Activated effector memory CD4-positive, alpha-beta T cell treated with anti-CD3 and anti-CD28 coated beads, Interleukin-2, amount 50 U/mL, for 16 hours (primary cell): ENCODE measurements at regions not wholly inside any gene's neighbourhood (a gene's known extent, or its start where the extent isn't known, plus 50 kb on each side); places are given as distances from the start of the nearest gene placed in this dataset.
"Not testable (repeated sequence)": the region's sequence is repeated elsewhere in the genome, so short reads cannot be mapped to it uniquely, and the experiment has no call there.

ENCODE experiments used
- DNase-seq: peaks from one replicate; pipeline ENCODE4 v3.0.0-alpha.2; 2020

DNA sequence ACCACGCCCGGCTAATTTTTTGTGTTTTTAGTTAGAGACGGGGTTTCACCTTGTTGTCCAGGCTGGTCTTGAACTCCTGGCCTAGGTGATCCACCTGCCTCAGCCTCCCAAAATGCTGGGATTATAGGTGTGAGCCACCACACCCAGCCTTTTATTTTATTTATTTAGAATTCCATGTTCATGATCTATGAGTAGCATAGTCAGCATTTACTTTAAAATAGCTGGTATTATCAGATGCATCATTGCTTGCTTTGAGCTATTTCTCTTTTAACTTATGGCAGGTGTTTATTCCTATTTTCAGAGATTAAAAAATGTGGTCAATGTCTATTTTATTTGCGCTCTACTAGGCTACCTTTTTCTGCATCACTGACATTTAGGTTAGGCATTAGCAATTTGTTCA, 152.0 kb downstream of the UTRN start:
- no peak for DNase-seq

DNA sequence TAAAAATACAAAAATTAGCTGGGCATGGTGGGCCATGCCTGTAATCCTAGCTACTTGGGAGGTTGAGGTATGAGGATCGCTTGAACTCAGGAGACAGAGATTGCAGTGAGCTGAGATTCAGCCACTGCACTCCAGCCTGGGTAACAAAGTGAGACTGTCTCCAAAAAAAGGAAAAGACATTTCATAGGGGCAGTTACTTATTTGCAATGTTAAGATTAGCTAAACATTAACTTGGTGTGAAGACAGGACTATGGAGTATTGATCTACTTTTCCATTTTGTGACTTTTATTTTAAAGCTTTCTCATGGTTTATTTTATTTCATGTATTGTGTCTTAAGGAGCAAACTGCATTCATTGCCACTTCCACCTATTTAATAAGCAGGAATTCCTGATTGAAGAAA, 153.0 kb downstream of the UTRN start:
- DNase-seq: no peak

DNA sequence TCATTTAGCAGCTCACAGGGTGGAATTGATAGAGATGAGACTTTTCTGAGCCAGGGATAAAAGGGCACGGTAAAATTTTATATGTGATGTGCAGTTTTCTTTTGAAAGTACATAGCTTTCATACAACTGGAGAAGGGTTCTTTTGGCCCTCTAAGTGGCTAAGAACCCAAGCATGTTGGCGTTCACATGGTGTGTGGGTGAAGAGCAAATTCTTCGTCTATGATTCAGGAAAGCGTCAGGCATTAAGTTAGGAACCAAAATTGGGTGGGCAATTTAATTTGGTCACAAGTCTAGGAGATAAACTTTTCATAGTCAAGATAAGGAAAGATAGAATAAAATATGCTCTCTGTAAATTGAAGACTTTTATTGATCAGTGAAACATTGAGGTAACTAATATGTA, 153.9 kb downstream of the UTRN start:
- no peak for DNase-seq

DNA sequence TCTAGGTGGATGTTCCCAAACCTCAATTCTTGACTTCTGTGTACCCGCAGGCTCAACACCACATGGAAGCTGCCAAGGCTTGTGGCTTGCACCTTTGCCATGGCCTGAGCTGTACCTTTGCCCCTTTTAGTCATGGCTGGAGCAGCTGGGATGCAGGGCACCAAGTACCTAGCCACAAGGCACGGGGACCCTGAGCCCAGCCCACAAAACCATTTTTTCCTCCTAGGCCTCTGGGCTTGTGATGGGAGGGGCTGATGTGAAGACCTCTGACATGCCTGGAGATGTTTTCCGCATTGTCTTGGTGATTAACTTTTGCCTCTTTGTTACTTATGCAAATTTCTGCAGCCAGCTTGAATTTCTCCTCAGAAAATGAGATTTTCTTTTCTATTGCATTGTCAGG, 156.7 kb downstream of the UTRN start:
- not testable (repeated sequence) for DNase-seq

DNA sequence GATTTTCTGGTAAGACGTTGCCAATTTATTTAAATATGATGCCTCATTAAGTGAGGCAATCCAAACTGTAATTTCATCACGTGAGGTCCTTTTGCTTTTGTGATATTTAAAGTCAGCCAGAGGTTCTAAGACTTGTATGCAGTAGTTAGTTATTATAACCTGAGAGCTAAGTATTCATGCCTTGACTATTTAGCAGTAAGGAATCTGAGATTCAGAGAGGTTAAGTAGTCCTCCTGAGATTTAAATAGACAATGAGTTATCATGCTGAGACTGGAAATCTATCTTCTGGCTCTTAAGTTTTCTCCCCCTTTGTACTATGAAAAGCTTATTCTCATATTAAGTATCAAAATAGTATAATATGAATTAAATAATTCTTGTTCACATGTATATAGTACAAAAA, 158.0 kb downstream of the UTRN start:
- DNase-seq: no peak

DNA sequence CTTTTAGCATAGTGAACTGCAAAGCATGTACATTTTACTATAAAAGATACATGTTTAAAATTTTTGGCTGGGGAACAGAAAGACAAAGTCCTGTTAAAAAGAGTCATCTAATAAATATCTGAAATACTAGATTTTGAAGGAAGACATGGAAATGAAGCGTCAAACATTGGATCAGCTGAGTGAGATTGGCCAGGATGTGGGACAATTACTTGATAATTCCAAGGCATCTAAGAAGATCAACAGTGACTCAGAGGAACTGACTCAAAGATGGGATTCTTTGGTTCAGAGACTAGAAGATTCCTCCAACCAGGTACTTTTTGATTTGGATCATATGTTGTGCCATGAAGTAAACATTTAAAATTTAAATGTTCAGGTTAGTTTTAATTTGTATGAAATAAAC, 162.3 kb downstream of the UTRN start:
- no peak for DNase-seq

DNA sequence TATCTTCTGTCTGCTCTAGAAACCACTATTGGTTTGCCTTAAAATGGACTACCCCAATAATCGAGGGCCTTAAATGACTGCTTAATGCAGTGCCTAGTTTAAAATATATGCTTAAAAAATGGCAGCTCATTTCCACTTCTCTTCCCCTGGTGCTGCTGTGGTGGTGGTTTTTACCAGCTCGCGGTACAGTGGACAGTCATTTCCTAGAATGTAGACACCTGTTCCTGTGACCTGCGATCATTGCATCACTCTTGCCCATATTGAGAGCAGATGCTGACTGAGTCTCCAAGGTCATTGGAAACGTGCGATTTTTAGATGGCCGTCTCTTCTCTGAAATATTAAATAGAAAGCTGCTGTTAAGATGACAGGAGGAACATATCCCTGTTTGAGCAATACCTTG, 164.1 kb downstream of the UTRN start:
- no peak for DNase-seq

DNA sequence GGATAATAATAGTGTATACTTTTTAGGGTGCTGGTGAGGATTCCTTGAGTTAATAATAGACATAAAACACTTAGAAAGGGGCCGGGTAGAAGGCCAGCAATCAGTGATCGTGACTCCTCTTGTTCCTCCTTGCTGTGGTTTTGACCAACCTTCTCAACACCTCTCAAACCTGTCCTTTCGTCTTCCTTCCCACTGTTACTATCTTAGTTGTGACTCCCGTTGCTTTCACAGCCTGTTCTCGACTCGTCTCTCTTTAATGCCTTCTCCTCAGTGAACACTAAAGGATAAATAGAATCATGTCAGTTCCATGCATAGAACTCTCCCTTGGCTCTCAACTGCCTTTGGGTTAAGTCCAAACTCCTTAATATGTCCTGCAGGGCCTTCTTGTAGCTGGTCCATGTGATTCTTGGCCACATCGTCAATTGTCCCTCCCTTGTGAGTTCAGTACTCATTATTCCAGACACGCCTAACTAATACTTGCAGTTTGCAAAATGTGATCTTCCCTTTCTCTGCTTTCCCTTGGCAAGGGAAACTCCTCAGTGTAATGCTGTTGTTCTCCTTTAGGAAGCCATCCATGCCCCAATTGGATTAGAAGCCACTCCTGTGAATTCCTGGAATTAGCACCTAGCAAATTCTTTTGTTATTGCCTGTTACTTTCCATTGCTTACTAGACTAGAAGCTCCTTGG, 164.9 kb downstream of the UTRN start:
- no peak for DNase-seq

DNA sequence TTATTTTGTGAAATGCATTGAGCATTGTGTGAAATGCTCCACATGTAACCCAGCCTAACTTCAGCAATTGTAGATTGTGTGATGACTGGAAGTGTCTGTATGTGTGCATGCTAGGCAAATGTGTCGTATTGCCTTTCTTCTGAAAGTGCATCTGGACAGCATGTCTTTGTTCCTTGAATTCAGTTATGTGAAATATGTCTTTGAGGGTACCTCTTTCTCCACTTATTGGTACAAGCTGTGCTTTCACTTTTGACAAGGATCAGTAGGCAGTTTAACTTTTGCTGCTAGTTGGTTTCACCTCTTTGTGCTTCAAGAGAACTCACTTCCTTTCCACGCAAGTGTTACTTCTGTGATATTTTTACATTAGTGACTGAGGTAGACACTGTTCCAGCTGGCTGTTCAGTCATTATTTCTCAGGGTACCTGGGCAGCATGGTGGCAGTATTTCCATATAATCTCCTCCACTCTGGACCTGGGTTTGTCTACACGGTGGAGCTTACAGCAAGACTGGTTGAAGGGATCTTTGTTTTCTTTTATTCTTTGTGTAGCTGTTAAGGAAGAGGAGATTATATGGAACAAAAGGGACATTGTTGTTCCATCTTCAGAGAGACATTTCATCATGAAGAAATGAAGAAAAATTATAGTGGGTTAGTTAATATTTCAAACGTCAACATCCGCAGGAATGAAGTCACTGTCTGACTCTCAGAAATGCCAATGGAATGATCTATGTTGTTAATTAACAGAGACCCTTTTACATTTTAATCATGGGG, 175.4 kb downstream of the UTRN start:
- DNase-seq: no peak

DNA sequence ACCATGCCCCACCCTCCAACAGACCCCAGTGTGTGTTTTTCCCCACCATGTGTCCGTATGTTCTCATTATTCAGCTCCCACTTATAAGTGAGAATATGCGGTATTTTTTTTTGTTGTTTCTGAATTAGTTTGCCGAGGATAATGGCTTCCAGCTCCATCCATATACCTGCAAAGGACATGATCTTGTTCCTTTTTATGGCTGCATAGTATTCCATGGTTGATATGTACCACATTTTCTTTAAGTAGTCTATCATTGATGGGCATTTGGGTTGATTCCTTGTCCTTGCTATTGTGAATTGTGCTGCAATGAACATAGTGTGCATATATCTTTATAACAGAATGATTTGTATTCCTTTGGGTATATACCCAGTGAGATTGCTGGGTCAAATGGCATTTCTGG, 176.9 kb downstream of the UTRN start:
- no peak for DNase-seq

DNA sequence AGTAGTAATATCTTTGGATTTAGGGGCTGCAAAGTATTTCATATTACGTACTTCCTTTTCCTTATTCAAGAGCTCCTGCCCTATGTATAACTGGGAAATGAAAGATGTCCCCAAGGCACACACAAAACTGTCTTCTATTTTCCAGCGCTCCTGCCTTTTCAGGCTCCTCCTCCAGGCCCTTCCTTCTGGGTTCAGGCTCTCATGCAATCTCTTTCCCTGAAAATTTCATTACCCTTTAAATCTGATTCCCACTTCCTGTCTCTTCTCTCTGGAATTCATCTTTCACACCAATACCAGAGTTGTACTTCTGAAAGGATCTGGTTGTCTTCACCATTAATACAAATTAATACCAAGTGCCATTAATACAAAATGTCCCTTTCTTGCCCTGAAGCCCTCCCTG, 181.6 kb downstream of the UTRN start:
- no peak for DNase-seq

DNA sequence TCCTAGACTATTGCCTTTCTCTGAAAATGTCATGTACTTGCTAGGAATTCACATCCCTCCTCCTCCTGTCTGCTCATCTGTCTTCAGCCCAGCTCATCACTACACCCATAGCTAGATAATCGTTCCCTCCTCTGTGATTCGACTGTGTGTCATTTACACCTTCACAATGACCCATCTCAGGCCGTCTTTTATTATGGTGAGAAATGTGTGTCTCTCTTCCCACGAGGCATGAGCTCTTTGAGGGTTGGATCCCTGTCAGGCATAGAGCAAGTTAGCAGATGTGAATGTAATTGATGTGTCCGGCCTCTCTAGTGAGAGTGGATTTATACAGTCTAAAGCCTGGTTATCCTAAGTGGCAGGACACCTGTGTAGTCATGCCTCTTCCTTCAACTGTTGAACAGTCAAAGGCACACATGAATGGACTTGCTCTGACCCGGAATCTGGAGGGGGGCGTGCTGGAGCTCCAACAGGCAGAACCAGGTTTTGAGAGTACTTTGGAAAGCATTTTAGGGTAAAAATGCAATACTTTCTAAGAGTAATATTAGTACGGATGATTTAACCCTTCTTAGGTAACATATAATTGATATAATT, 182.1 kb downstream of the UTRN start:
- DNase-seq: no peak

DNA sequence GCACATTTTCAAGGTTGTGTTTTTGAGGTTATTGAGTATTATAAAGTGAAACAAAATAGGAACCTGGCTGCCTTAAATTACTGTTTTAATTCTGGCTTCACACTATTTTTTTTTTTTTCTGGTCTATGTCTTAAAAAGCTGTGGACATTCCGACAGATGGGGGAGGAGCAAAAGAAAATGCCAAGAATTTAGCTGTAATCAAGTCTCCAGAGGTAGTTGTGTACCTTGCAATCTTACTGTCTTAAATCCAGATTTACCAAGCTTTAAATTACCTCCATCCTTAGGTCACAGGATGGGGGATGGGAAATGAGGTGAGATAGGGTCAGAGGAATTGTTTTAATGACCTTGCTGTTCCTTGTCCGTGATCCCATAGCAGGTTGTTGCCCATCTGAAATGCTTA, 182.8 kb downstream of the UTRN start:
- no peak for DNase-seq

DNA sequence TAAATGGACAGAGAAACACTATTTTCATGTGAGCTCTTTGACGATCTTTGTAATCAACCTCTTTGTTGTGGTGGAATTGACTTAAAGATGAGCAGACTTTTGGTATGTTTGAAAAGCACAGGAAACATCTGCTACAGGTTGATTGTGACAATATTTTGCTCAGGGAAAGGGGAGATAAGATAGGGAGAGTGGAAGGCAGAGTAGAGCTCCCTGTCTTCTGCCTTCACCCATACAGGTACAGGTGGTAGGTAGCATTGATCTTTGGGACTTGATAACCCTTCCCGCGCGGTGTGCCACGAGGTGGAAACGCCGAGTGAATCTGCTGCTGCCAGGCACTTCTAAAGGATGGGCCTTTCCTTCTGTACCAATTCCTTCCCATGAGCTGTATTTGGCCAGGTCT, 183.6 kb downstream of the UTRN start:
- no peak for DNase-seq

DNA sequence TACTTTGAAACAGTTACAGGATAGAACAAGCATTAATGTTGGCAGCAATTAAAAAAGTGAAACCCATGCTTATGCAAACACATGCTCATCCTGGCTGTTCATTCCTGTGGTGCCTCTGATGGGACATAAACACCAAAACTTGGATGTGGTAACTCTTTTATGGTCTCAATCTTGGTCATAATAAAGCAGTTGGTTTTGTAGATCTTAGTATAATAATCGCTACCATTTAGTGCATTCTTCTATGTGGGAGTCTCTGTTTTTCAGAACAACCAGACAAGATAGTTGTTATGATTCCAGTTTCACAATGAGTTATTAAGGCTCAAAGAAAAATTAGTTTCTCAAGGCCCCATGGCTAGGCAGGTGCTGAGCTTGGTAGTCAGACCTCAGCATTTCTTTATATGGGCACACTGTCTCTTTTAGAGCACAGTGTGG, 184.0 kb downstream of the UTRN start:
- no peak for DNase-seq

DNA sequence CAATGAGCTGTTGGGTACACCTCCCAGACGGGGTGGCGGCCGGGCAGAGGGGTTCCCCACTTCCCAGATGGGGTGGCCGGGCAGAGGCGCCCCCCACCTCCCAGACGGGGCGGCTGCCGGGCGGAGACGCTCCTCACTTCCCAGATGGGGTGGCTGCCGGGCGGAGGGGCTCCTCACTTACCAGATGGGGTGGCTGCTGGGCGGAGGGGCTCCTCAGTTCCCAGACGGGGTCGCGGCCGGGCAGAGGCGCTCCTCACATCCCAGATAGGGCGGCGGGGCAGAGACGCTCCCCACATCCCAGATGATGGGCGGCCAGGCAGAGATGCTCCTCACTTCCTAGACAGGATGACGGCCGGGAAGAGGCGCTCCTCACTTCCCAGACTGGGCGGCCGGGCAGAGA, 185.1 kb downstream of the UTRN start:
- not testable (repeated sequence) for DNase-seq

DNA sequence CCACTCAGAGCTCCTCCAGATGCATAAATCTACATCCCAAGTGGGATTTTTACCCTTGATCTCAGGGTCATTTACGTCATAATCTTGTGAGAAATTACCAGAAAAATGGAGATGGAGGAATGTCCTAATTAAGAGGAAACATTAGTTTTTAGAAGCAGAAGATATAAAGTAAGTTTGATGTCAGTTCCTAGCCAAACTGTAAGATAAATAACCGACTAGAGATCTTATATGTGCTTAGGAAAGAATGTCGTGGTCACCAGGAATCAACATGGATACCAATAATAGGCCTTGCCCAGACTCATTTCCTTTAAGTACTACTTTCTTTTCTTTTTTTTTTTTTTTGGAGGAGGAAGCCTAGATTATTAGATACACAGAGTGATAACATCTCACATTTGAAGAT, 186.9 kb downstream of the UTRN start:
- DNase-seq: no peak

DNA sequence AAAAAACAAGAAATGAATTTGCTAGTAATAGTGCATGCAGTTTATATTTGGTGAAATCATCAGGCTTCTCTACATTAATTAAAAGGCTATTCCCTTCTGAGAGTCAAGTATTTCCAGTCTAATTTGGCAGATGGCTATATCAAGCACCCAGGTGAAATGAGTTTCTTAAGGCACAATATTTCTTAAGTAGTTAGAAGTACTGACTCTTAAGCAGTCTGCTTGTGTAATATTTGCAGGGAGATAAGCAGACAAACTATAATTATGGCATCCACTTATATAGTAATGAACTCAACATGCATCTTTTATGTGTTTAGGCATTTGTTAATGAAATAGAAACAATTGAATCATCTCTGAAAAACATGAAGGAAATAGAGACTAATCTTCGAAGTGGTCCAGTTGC, 189.2 kb downstream of the UTRN start:
- DNase-seq: no peak

DNA sequence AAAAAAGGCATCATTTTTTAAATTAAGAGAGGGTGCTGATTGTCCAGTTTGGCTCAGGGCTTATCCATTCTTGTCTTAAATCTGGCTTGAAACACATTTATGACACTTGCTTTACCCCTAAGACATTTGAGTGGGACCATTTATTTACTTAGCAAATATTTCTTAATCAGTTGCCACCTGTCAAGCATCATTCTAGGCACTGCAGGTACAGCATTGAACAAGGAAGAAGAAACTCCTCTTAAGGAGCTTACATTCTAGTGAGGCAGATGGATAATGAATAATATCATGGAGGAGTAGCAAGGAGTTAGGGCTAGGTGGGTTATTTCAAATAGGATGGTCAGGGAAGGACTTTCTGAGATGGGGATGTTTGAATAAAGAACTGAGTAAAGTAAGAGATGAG, 189.8 kb downstream of the UTRN start:
- no peak for DNase-seq

DNA sequence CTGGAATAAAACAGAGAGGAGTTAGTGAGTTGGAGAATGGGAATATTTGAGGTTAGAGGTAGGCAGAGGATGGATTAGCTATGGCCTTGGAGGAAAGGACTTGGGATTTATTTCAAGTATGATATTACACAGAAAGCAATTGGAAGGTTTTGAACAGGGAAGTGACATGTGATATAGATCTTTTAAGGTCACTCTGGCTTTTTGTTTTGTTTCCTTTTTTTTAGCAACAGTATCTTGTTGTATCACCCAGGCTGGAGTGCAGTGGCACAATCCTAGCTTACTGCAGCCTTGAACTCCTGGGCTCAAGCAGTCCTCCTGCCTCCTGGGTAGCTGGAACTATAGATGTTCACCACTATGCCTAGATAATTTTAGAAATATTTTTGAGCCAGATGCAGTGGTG, 190.3 kb downstream of the UTRN start:
- DNase-seq: no peak

DNA sequence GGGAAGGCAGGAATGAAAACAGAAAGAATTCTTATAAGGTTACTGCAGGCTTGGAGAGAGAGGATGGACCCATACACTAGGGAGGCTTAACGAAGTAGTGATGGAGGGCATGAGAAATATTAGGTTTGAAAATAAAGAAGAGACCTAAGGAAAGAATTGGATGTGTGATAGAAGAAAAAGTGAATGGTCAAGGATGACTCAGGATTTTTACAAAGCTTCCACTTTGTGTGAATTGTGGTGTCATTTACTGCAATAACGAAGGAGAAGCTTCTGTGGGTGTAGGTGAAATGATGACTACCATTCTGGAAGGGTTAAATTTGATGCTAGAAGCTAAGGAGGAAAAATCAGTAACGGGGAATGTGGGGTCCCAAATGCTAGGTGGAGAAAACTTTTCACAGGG, 191.2 kb downstream of the UTRN start:
- no peak for DNase-seq

DNA sequence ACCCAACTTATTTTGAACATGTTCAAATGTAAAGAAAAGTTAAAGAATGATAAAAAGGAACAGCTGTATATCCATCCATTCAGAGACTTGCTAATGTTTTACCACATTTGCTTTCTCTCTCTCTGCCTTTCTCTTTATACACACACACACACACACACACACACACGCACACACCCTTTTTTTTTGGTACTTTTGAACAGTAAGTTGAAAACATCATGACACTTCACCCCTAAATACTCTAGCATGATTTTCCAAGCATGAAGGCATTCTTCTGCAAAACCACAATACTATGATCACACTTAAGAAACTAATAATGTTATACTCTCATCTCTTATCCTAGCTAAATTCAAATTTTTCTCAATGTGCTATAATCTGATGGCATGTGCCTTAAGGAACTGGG, 192.3 kb downstream of the UTRN start:
- no peak for DNase-seq

DNA sequence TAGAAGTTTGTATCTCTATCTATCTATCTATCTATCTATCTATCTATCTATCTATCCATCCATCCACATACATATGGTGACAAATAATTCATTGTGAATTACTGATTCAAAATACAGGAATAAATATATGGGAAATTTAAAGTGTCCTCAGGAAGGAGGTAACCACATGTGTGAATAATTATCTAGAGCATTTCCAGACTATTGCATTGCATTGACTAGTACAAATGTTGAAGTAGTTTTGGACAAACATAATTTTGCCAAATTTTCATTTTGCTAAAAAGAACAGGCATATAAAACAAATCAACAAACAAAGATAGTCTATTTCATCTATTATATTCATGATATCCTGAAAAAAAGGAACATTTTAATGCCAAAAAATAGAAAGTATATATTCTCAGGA, 192.7 kb downstream of the UTRN start:
- DNase-seq: no peak

DNA sequence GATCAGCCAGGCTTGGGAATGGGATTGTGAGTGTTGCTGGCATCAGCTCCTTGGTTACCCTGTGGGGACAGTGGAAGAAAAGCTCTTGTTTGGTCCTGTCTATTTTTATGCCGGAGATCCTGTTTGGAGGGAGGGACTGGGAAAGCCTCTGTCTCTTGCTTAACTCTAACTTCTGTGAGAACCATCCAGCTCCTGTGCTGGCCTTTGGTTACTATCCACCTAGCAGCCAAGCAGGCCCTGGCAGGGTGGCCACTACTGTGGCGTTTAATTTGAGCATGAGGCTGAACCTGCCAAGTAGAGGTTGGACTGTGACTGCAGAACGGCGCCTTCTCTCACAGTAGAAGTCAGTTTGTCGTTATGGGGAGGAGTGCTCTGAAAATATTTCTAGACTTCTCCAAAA, 193.3 kb downstream of the UTRN start:
- no peak for DNase-seq

DNA sequence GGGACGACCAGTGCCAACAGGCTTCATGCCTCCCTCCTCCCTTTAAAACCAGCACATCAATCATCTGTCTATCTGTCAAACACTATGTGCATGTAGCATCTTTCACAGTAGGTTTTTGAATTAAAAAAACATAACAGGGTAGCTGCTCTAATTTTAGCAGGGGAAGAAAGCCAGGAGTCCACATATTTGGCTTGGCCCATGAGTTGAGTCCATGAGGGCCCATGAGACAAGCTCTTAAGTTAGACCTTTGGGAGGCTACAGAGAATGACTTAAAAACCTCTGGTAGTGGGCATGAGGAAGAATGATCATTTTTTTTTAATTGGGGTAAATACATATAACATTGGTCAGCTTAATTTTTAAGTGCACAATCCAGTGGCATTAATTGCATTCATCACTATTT, 194.9 kb downstream of the UTRN start:
- no peak for DNase-seq
